ENCODE measurements at regions not wholly inside any gene's neighbourhood (a gene's known extent, or its start where the extent isn't known, plus 50 kb on each side); places are given as distances from the start of the nearest gene placed in this dataset.
A peak's percentile ranks its signal among the peaks of the same experiment; 100 is the strongest.
"Not testable (repeated sequence)": the region's sequence is repeated elsewhere in the genome, so short reads cannot be mapped to it uniquely, and the experiment has no call there.

DNA sequence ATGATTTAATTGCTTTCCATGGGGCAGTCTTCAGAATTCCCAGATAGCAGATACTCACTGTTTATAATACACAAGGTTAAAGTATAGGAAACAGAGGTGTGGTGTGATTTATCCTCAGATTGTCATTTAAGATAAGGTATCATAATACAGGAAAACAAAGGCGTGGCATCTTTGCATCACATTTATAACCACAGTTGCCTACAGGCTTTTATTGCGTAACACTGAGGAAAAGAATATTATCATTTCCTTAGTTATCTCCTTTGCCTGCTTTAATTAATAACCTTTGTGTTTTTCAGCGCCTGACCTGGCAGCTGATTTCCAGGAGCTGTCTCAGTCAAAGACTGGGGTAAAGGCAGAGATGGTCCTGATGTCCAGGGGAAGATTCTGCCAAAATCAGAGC, 68.8 kb downstream of the SSX7 start:
- H3K27me3 ChIP-seq (ENCODE audit: insufficient read depth, insufficient read length) = no peaks in the 10 kb centered on the region

DNA sequence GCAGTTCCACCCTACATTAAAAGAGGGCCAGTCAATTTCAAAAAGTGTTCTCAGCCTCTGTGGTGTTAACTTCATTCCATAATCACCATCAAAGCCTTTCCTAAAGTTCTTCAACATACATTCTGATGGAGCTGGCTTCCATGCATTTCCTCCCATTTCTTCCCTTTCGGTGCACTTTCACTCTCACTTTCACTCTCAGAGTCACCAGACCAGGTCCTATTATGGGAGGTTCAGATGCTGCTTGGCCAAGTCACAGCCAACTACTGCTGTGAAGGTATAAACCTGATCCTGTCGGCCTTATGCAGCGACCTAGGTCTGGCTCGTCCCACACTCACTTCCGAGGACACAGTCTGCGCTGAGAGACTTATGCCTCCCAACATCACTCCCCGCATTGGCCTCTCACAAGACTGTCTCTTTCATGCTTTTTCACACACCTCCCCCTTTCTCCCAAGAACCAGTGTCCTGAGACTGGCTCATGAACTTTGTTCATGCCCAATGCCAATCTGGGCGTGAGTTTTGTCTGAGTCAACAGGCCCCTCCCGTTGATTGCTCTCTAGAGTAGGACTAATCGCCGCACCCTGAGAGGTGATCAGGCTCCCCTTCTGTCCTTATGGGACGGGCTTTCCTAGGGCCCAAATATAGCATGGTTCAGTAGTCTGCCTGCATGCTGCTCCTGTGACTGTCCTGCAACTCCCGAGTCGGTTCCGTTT, 60.8 kb upstream of the XAGE1B start:
- H3K27me3 ChIP-seq (ENCODE audit: insufficient read depth, insufficient read length) = no peaks in the 10 kb centered on the region
- no peaks in the 10 kb centered on the region for H3K9me3 ChIP-seq (ENCODE audit: insufficient read depth, low read length)
- H3K4me3 ChIP-seq (ENCODE audit: insufficient read length, low read depth) = no peak overlapping the region
- no peak for DNase-seq (ENCODE audit: low read depth, low spot score)
- no peaks in the 10 kb centered on the region for H3K4me1 ChIP-seq (ENCODE audit: insufficient read depth, insufficient read length)
- no peak for TF ChIP-seq YY1 (IDR thresholded peaks at IDR 0.05; ENCODE audit: insufficient read depth, insufficient read length)
- no peak for TF ChIP-seq ZNF274 (IDR thresholded peaks at IDR 0.05; ENCODE audit: low read depth, low read length)
- no peak for TF ChIP-seq SUZ12 (IDR thresholded peaks at IDR 0.05; ENCODE audit: extremely low read depth, insufficient read depth, insufficient read length)
- H3K9ac ChIP-seq (ENCODE audit: insufficient read length, low read depth) = no peak overlapping the region
- H3K36me3 ChIP-seq (ENCODE audit: insufficient read depth, insufficient read length, low read length) = no peaks in the 10 kb centered on the region

More for the DNA sequence above, 68.8 kb downstream of the SSX7 start:
- H3K4me1 ChIP-seq (ENCODE audit: insufficient read depth, insufficient read length) = no peaks in the 10 kb centered on the region
- TF ChIP-seq ZNF274 (IDR thresholded peaks at IDR 0.05; ENCODE audit: low read depth, low read length) (no peak), YY1 (IDR thresholded peaks at IDR 0.05; ENCODE audit: insufficient read depth, insufficient read length) (no peak), SUZ12 (IDR thresholded peaks at IDR 0.05; ENCODE audit: extremely low read depth, insufficient read depth, insufficient read length) (no peak)
- DNase-seq (ENCODE audit: low read depth, low spot score) = no peak
- no peaks in the 10 kb centered on the region for H3K36me3 ChIP-seq (ENCODE audit: insufficient read depth, insufficient read length, low read length)
- H3K4me3 ChIP-seq (ENCODE audit: insufficient read length, low read depth) = no peak overlapping the region
- H3K9me3 ChIP-seq (ENCODE audit: insufficient read depth, low read length) = no peaks in the 10 kb centered on the region
- no peak overlapping the region for H3K9ac ChIP-seq (ENCODE audit: insufficient read length, low read depth)

GRCh38 chrX:52576946-52577345, 60.1 kb upstream of the XAGE1B start:
- H3K9me3 ChIP-seq (ENCODE audit: insufficient read depth, low read length) = no peaks in the 10 kb centered on the region
- no peak overlapping the region for H3K9ac ChIP-seq (ENCODE audit: insufficient read length, low read depth)
- DNase-seq (ENCODE audit: low read depth, low spot score) = no peak
- no peaks in the 10 kb centered on the region for H3K36me3 ChIP-seq (ENCODE audit: insufficient read depth, insufficient read length, low read length)
- no peaks in the 10 kb centered on the region for H3K4me1 ChIP-seq (ENCODE audit: insufficient read depth, insufficient read length)
- no peak overlapping the region for H3K4me3 ChIP-seq (ENCODE audit: insufficient read length, low read depth)
- TF ChIP-seq YY1 (IDR thresholded peaks at IDR 0.05; ENCODE audit: insufficient read depth, insufficient read length) (no peak), ZNF274 (IDR thresholded peaks at IDR 0.05; ENCODE audit: low read depth, low read length) (no peak), SUZ12 (IDR thresholded peaks at IDR 0.05; ENCODE audit: extremely low read depth, insufficient read depth, insufficient read length) (no peak)
- no peaks in the 10 kb centered on the region for H3K27me3 ChIP-seq (ENCODE audit: insufficient read depth, insufficient read length)

DNA sequence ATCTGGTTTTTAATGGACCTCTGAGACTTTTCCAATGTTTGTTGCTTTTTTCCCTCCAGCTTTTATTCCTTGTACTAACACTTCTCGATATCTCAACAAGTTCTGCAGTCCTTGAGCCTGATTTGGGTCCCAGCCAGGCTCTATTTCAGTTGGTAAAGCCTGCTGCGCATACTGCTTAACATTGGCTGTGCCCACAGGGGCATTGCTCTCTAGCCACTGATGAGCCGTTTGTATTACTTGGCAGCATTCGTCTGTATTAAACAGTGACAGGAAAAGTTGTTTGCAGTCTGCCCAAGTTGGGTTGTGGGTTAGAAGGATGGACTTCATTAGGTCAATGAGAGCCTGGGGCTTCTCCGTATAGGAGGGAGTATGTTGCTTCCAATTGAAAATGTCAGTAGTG, 59.6 kb upstream of the XAGE1B start:
- no peaks in the 10 kb centered on the region for H3K27me3 ChIP-seq (ENCODE audit: insufficient read depth, insufficient read length)
- DNase-seq (ENCODE audit: low read depth, low spot score) = no peak
- no peak for TF ChIP-seq SUZ12 (IDR thresholded peaks at IDR 0.05; ENCODE audit: extremely low read depth, insufficient read depth, insufficient read length)
- no peak for TF ChIP-seq ZNF274 (IDR thresholded peaks at IDR 0.05; ENCODE audit: low read depth, low read length)
- no peak for TF ChIP-seq YY1 (IDR thresholded peaks at IDR 0.05; ENCODE audit: insufficient read depth, insufficient read length)
- no peak overlapping the region for H3K9ac ChIP-seq (ENCODE audit: insufficient read length, low read depth)
- no peaks in the 10 kb centered on the region for H3K36me3 ChIP-seq (ENCODE audit: insufficient read depth, insufficient read length, low read length)
- no peaks in the 10 kb centered on the region for H3K4me1 ChIP-seq (ENCODE audit: insufficient read depth, insufficient read length)
- H3K9me3 ChIP-seq (ENCODE audit: insufficient read depth, low read length) = no peaks in the 10 kb centered on the region
- no peak overlapping the region for H3K4me3 ChIP-seq (ENCODE audit: insufficient read length, low read depth)

- no peaks in the 10 kb centered on the region for H3K9me3 ChIP-seq (ENCODE audit: insufficient read depth, low read length)
- TF ChIP-seq SUZ12 (IDR thresholded peaks at IDR 0.05; ENCODE audit: extremely low read depth, insufficient read depth, insufficient read length) (no peak), ZNF274 (IDR thresholded peaks at IDR 0.05; ENCODE audit: low read depth, low read length) (no peak), YY1 (IDR thresholded peaks at IDR 0.05; ENCODE audit: insufficient read depth, insufficient read length) (no peak)
- peak; percentile 51 for DNase-seq (ENCODE audit: low read depth, low spot score)
- no peaks in the 10 kb centered on the region for H3K4me1 ChIP-seq (ENCODE audit: insufficient read depth, insufficient read length)
- no peak overlapping the region for H3K4me3 ChIP-seq (ENCODE audit: insufficient read length, low read depth)
- H3K9ac ChIP-seq (ENCODE audit: insufficient read length, low read depth) = no peak overlapping the region
- H3K27me3 ChIP-seq (ENCODE audit: insufficient read depth, insufficient read length) = no peaks in the 10 kb centered on the region
- no peaks in the 10 kb centered on the region for H3K36me3 ChIP-seq (ENCODE audit: insufficient read depth, insufficient read length, low read length)
These were observed 57.8 kb upstream of the XAGE1B start for GRCh38 chrX:52574416-52575275.

DNA sequence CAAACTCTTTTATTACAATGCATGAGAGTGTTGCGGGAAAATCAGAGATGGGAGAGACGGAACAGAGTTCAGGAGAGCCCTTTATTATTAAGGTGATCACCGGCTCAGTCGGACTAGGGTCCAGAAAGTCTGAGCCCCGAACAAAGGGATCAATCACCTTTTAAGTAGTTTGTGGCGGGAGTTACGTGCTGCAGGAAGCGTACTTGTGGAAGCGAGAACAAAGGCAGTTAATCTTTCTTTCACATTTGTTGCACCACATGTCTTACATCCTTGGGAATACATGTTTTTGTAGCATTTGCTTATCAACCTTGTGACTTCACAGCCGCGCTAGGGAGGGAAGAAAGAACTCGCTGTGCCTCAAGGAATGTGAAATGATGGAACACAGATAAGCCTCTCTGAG, 51.3 kb upstream of the XAGE1B start:
- not testable (repeated sequence) for H3K36me3 ChIP-seq (ENCODE audit: insufficient read depth, insufficient read length, low read length); H3K27me3 ChIP-seq (ENCODE audit: insufficient read depth, insufficient read length); DNase-seq (ENCODE audit: low read depth, low spot score); H3K9me3 ChIP-seq (ENCODE audit: insufficient read depth, low read length); H3K4me3 ChIP-seq (ENCODE audit: insufficient read length, low read depth); H3K9ac ChIP-seq (ENCODE audit: insufficient read length, low read depth); H3K4me1 ChIP-seq (ENCODE audit: insufficient read depth, insufficient read length)
